ENCODE measurements at regions not wholly inside any gene's neighbourhood (a gene's known extent, or its start where the extent isn't known, plus 50 kb on each side); places are given as distances from the start of the nearest gene placed in this dataset.
A peak's percentile ranks its signal among the peaks of the same experiment; 100 is the strongest.

- Histone ChIP-seq H2BK120ac (ENCODE audit: low read depth, low read length) (no peak overlapping the region), H3K4me3 (ENCODE audit: insufficient read depth in 1 of 2, low read depth in 1 of 2, low read length in 2 of 2) (no peak overlapping the region), H3K18ac (ENCODE audit: low read depth in 1 of 2, low read length in 2 of 2) (no peak overlapping the region), H3K9me3 (ENCODE audit: control insufficient read depth, low read length) (peaks cover 5% of the 10 kb centered on the region), H3K36me3 (ENCODE audit: control insufficient read depth in 1 of 2, insufficient read depth in 2 of 2, low read depth in 1 of 2, low read length in 2 of 2) (no peaks in the 10 kb centered on the region), H2BK5ac (ENCODE audit: low read depth, low read length, poor library complexity, severe bottlenecking) (no peak overlapping the region), H3K9ac (ENCODE audit: low read length) (no peak overlapping the region), H3K27ac (ENCODE audit: low read length, poor library complexity, severe bottlenecking) (no peak overlapping the region), H3K4me2 (ENCODE audit: low read length, poor library complexity, severe bottlenecking) (no peak overlapping the region), H2BK15ac (ENCODE audit: low read depth, poor library complexity, severe bottlenecking) (no peak overlapping the region), H4K8ac (ENCODE audit: low read length) (no peak overlapping the region), H3K23ac (ENCODE audit: low read length in 2 of 2) (no peak overlapping the region), H3K27me3 (ENCODE audit: control insufficient read depth in 1 of 2, insufficient read depth in 1 of 2, low read length in 2 of 2) (peaks cover 0 to 7% of the 10 kb centered on the region in 2 experiments), H2AFZ (ENCODE audit: low read depth, low read length) (no peak overlapping the region), H3K14ac (ENCODE audit: low read length in 2 of 2) (no peak overlapping the region), H3K4ac (ENCODE audit: low read depth in 1 of 2, low read length in 2 of 2) (no peak overlapping the region), H2BK12ac (ENCODE audit: low read length in 2 of 2) (no peak overlapping the region), H4K91ac (ENCODE audit: low read length) (no peak overlapping the region), H3K4me1 (ENCODE audit: control insufficient read depth, insufficient read depth, low read depth, low read length) (peaks cover 5% of the 10 kb centered on the region), H2AK5ac (ENCODE audit: low read length, severe bottlenecking) (no peak overlapping the region), H3K79me1 (replicated peaks; ENCODE audit: low read length, poor library complexity, severe bottlenecking) (no peaks in the 10 kb centered on the region)
- WGBS = 92% methylated on average over 4 of the region's 4 CpGs
- no peak for DNase-seq
Observed at GRCh38 chr2:45285771-45286390, 276.6 kb upstream of the SIX2 start.

DNA sequence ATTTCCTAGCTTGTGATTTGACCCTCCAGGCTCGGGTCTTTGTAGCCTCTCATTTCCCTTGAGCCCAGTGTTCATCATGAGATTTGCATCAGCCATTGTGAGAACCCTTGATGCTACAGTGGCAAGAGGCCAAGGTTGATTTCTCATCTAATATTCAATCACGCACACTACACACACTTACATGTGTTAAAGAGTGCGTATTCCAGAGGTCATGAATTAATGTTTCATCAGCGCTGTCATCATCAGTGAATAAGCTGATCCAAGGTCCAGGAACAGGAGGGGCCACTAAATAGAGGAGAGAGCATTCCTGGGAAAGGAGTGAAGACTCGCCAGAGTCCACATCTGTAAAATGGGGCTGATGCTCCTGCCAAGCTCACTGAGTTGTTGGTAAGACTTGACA, 276.1 kb upstream of the SIX2 start:
- Histone ChIP-seq H4K91ac (ENCODE audit: low read length) (no peak overlapping the region), H3K14ac (ENCODE audit: low read length in 2 of 2) (no peak overlapping the region), H2BK120ac (ENCODE audit: low read depth, low read length) (no peak overlapping the region), H3K4me1 (ENCODE audit: control insufficient read depth, insufficient read depth, low read depth, low read length) (peaks cover 5% of the 10 kb centered on the region), H3K9me3 (ENCODE audit: control insufficient read depth, low read length) (peaks cover 5% of the 10 kb centered on the region), H3K9ac (ENCODE audit: low read length) (peak overlapping the region; percentile 17), H3K36me3 (ENCODE audit: control insufficient read depth in 1 of 2, insufficient read depth in 2 of 2, low read depth in 1 of 2, low read length in 2 of 2) (no peaks in the 10 kb centered on the region), H3K18ac (ENCODE audit: low read depth in 1 of 2, low read length in 2 of 2) (no peak overlapping the region), H3K4me3 (ENCODE audit: insufficient read depth in 1 of 2, low read depth in 1 of 2, low read length in 2 of 2) (no peak overlapping the region), H3K4me2 (ENCODE audit: low read length, poor library complexity, severe bottlenecking) (no peak overlapping the region), H3K27me3 (ENCODE audit: control insufficient read depth in 1 of 2, insufficient read depth in 1 of 2, low read length in 2 of 2) (peaks cover 0 to 7% of the 10 kb centered on the region in 2 experiments), H2BK15ac (ENCODE audit: low read depth, poor library complexity, severe bottlenecking) (no peak overlapping the region), H3K23ac (ENCODE audit: low read length in 2 of 2) (no peak overlapping the region), H2AK5ac (ENCODE audit: low read length, severe bottlenecking) (no peak overlapping the region), H3K79me1 (replicated peaks; ENCODE audit: low read length, poor library complexity, severe bottlenecking) (no peaks in the 10 kb centered on the region), H2AFZ (ENCODE audit: low read depth, low read length) (no peak overlapping the region), H3K27ac (ENCODE audit: low read length, poor library complexity, severe bottlenecking) (no peak overlapping the region), H3K4ac (ENCODE audit: low read depth in 1 of 2, low read length in 2 of 2) (no peak overlapping the region), H4K8ac (ENCODE audit: low read length) (no peak overlapping the region), H2BK12ac (ENCODE audit: low read length in 2 of 2) (no peak overlapping the region), H2BK5ac (ENCODE audit: low read depth, low read length, poor library complexity, severe bottlenecking) (no peak overlapping the region)
- DNase-seq = no peak
- WGBS = 86% methylated on average over 5 of the region's 5 CpGs

GRCh38 chr2:45284621-45284995, 275.4 kb upstream of the SIX2 start:
- Histone ChIP-seq H2BK12ac (ENCODE audit: low read length in 2 of 2) (no peak overlapping the region), H2BK15ac (ENCODE audit: low read depth, poor library complexity, severe bottlenecking) (no peak overlapping the region), H4K91ac (ENCODE audit: low read length) (no peak overlapping the region), H3K18ac (ENCODE audit: low read depth in 1 of 2, low read length in 2 of 2) (no peak overlapping the region), H3K4ac (ENCODE audit: low read depth in 1 of 2, low read length in 2 of 2) (no peak overlapping the region), H3K4me3 (ENCODE audit: insufficient read depth in 1 of 2, low read depth in 1 of 2, low read length in 2 of 2) (no peak overlapping the region), H2AK5ac (ENCODE audit: low read length, severe bottlenecking) (no peak overlapping the region), H2BK5ac (ENCODE audit: low read depth, low read length, poor library complexity, severe bottlenecking) (no peak overlapping the region), H3K36me3 (ENCODE audit: control insufficient read depth in 1 of 2, insufficient read depth in 2 of 2, low read depth in 1 of 2, low read length in 2 of 2) (no peaks in the 10 kb centered on the region), H3K14ac (ENCODE audit: low read length in 2 of 2) (no peak overlapping the region), H2AFZ (ENCODE audit: low read depth, low read length) (no peak overlapping the region), H3K23ac (ENCODE audit: low read length in 2 of 2) (no peak overlapping the region), H3K4me2 (ENCODE audit: low read length, poor library complexity, severe bottlenecking) (no peak overlapping the region), H3K27me3 (ENCODE audit: control insufficient read depth in 1 of 2, insufficient read depth in 1 of 2, low read length in 2 of 2) (peaks cover 0 to 7% of the 10 kb centered on the region in 2 experiments), H3K9me3 (ENCODE audit: control insufficient read depth, low read length) (peaks cover 5% of the 10 kb centered on the region), H3K4me1 (ENCODE audit: control insufficient read depth, insufficient read depth, low read depth, low read length) (peaks cover 5% of the 10 kb centered on the region), H3K27ac (ENCODE audit: low read length, poor library complexity, severe bottlenecking) (no peak overlapping the region), H4K8ac (ENCODE audit: low read length) (no peak overlapping the region), H3K79me1 (replicated peaks; ENCODE audit: low read length, poor library complexity, severe bottlenecking) (no peaks in the 10 kb centered on the region), H2BK120ac (ENCODE audit: low read depth, low read length) (no peak overlapping the region), H3K9ac (ENCODE audit: low read length) (no peak overlapping the region)
- WGBS = 81% methylated on average over 2 of the region's 2 CpGs
- no peak for DNase-seq

DNA sequence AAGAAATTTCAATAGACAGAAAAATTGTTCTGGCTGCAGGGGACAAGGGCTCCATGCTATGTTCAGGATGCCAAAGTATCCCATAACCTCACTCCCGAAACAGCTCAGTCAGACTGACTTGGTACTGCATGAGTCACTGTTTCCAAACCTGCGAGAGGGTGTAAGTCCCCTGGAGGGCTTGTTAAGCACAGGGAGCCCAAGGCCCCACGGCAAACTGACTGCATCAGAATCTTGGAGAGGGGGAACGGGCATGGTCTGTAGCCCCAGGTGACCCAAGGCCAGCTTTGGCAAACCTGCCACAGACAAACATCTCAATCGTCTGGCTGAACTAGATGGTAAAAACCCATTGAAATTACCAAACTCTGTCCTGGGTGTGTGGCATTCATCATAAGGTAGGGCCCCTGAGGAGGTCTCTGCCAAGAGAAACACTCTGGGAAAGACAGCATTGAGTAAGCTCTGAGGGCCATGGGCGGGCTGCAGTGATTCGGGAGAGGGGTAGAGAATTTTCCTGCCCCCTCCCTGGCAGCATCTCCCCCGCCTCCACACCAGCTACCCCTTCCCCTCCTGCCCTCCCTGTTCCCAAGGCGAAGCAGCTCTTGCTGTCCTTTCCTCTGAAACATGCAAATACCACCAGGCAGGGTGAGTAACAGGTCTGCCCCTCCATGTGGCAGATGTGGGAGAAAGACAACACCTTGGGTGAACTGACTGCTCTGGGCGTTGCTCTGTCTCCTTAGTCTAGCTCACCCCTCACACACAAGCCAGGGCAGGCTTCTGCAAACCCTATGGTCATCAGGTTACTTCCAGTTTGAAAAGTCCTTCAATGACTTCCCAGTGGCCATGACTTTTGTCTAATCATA, 274.7 kb upstream of the SIX2 start:
- Histone ChIP-seq H4K8ac (ENCODE audit: low read length) (no peak overlapping the region), H3K27ac (ENCODE audit: low read length, poor library complexity, severe bottlenecking) (no peak overlapping the region), H3K27me3 (ENCODE audit: control insufficient read depth in 1 of 2, insufficient read depth in 1 of 2, low read length in 2 of 2) (peaks cover 0 to 7% of the 10 kb centered on the region in 2 experiments), H2AK5ac (ENCODE audit: low read length, severe bottlenecking) (no peak overlapping the region), H2BK5ac (ENCODE audit: low read depth, low read length, poor library complexity, severe bottlenecking) (no peak overlapping the region), H2AFZ (ENCODE audit: low read depth, low read length) (no peak overlapping the region), H3K23ac (ENCODE audit: low read length in 2 of 2) (no peak overlapping the region), H4K91ac (ENCODE audit: low read length) (no peak overlapping the region), H2BK12ac (ENCODE audit: low read length in 2 of 2) (no peak overlapping the region), H3K4me3 (ENCODE audit: insufficient read depth in 1 of 2, low read depth in 1 of 2, low read length in 2 of 2) (no peak overlapping the region), H3K4me1 (ENCODE audit: control insufficient read depth, insufficient read depth, low read depth, low read length) (peaks cover 5% of the 10 kb centered on the region), H3K79me1 (replicated peaks; ENCODE audit: low read length, poor library complexity, severe bottlenecking) (no peaks in the 10 kb centered on the region), H3K14ac (ENCODE audit: low read length in 2 of 2) (no peak overlapping the region), H3K18ac (ENCODE audit: low read depth in 1 of 2, low read length in 2 of 2) (no peak overlapping the region), H3K4me2 (ENCODE audit: low read length, poor library complexity, severe bottlenecking) (peak overlapping the region; percentile 7), H3K36me3 (ENCODE audit: control insufficient read depth in 1 of 2, insufficient read depth in 2 of 2, low read depth in 1 of 2, low read length in 2 of 2) (no peaks in the 10 kb centered on the region), H3K9ac (ENCODE audit: low read length) (no peak overlapping the region), H2BK120ac (ENCODE audit: low read depth, low read length) (no peak overlapping the region), H3K4ac (ENCODE audit: low read depth in 1 of 2, low read length in 2 of 2) (no peak overlapping the region), H3K9me3 (ENCODE audit: control insufficient read depth, low read length) (peaks cover 5% of the 10 kb centered on the region), H2BK15ac (ENCODE audit: low read depth, poor library complexity, severe bottlenecking) (no peak overlapping the region)
- WGBS = 71% methylated on average over 10 of the region's 10 CpGs
- DNase-seq = peak; percentile 21
